ENCODE measurements at regions not wholly inside any gene's neighbourhood (a gene's known extent, or its start where the extent isn't known, plus 50 kb on each side); places are given as distances from the start of the nearest gene placed in this dataset.

DNA sequence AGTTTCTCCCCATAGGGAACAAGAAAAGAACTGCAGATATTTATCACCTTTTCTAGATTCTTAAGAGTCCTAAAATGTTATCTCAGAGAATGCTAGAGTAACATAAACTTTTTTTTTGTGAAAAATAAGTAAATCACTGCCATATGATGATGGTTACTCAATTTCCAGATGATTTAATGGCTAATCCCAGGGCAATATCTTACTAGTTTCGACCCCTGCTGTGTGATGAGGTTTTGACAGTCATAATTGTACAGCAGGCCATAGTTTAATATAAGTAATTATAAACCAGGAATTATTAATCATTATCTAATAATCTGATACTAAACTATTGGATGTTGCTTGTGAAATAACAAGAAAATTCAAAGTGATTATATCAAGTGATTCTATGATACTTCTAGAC, 210.6 kb downstream of the HLX start:
- TF ChIP-seq, protein P1, sequence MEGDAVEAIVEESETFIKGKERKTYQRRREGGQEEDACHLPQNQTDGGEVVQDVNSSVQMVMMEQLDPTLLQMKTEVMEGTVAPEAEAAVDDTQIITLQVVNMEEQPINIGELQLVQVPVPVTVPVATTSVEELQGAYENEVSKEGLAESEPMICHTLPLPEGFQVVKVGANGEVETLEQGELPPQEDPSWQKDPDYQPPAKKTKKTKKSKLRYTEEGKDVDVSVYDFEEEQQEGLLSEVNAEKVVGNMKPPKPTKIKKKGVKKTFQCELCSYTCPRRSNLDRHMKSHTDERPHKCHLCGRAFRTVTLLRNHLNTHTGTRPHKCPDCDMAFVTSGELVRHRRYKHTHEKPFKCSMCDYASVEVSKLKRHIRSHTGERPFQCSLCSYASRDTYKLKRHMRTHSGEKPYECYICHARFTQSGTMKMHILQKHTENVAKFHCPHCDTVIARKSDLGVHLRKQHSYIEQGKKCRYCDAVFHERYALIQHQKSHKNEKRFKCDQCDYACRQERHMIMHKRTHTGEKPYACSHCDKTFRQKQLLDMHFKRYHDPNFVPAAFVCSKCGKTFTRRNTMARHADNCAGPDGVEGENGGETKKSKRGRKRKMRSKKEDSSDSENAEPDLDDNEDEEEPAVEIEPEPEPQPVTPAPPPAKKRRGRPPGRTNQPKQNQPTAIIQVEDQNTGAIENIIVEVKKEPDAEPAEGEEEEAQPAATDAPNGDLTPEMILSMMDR (conservative IDR thresholded peaks at IDR 0.05; ENCODE audit: low read depth, low read length) = no peak
- TF ChIP-seq EZH2phosphoT487 (IDR thresholded peaks at IDR 0.05; ENCODE audit: borderline replicate concordance, low read length) (no peak), EZH2 (IDR thresholded peaks at IDR 0.05; ENCODE audit: low read length, unreplicated experiment) (no peak)

All from PC-3 (cell line).